SK-N-SH (cell line): ENCODE measurements at regions not wholly inside any gene's neighbourhood (a gene's known extent, or its start where the extent isn't known, plus 50 kb on each side); places are given as distances from the start of the nearest gene placed in this dataset.

Experiments used
- CTCF ChIA-PET: fragments of 300-600, 350-600 bp; formaldehyde crosslinking; extraction: SDS; loops from one replicate; lab custom pipeline; 2021; lab: Yijun Ruan, JAX
- POLR2A ChIA-PET: fragments of 350-600 bp; sonication (Branson Sonifier 250); formaldehyde crosslinking; extraction: SDS; loops from one replicate; lab custom pipeline; 2020; ENCODE audit warnings: antibody characterized with exemption, inconsistent platforms; lab: Yijun Ruan, JAX
- DNase-seq: peaks from one replicate; pipeline ENCODE4 v3.0.0; 2012
- H2AFZ ChIP-seq: fragments of 200-600 bp; sonication (generic); 2 replicates; pipeline ENCODE4 v1.8.1; 2016; ENCODE audit warnings: antibody characterized with exemption, mild to moderate bottlenecking, low read depth
- H3F3A ChIP-seq: fragments of 200-600 bp; sonication (generic); replicated peaks from 2 replicates; pipeline ENCODE3; 2016; ENCODE audit warnings: antibody characterized with exemption, mild to moderate bottlenecking; ENCODE audit not compliant: insufficient read depth
- H3K27ac ChIP-seq, 2 experiments: fragments of 200-500 bp in 1 of 2; fragments of 200-600 bp in 1 of 2; sonication (Bioruptor generic) in 1 of 2; sonication (generic), shearing (Covaris generic) in 1 of 2; 2 replicates each; pipeline versions ENCODE4 v1.5.1 to v1.6.1; 2014 to 2016; ENCODE audit warnings: low read depth in 2 of 2, inconsistent platforms in 1 of 2, low read length in 1 of 2, mild to moderate bottlenecking in 1 of 2, mixed read lengths in 1 of 2
- H3K27me3 ChIP-seq: fragments of 200-600 bp; sonication (generic), shearing (Covaris generic); 2 replicates; pipeline ENCODE4 v1.6.1; 2016; ENCODE audit warnings: mixed run types; ENCODE audit not compliant: insufficient read depth
- H3K36me3 ChIP-seq, 2 experiments: fragments of 200-500 bp in 1 of 2; fragments of 200-600 bp in 1 of 2; sonication (Bioruptor generic) in 1 of 2; sonication (generic) in 1 of 2; replicated peaks in 1 of 2; 2 replicates each; pipeline versions ENCODE3 to v1.5.1; 2014 to 2016; ENCODE audit warnings: low read length in 1 of 2, mild to moderate bottlenecking in 1 of 2; ENCODE audit not compliant: insufficient read depth in 2 of 2, control insufficient read depth in 1 of 2
- H3K4me1 ChIP-seq, 2 experiments: fragments of 200-500 bp in 1 of 2; fragments of 200-600 bp in 1 of 2; sonication (Bioruptor generic) in 1 of 2; sonication (generic), shearing (Covaris generic) in 1 of 2; 2 replicates each; pipeline versions ENCODE4 v1.5.1 to v1.6.1; 2014 to 2016; ENCODE audit warnings: low read depth in 1 of 2, low read length in 1 of 2, mixed run types in 1 of 2; ENCODE audit not compliant: insufficient read depth in 2 of 2, control insufficient read depth in 1 of 2
- H3K4me2 ChIP-seq: fragments of 200-600 bp; sonication (generic), shearing (Covaris generic); 2 replicates; pipeline ENCODE4 v1.6.1; 2017; ENCODE audit warnings: mixed run types
- H3K4me3 ChIP-seq, 2 experiments: fragments of 200-500 bp in 1 of 2; fragments of 200-600 bp in 1 of 2; sonication (Bioruptor generic) in 1 of 2; sonication (generic), shearing (Covaris generic) in 1 of 2; 2 replicates each; pipeline versions ENCODE4 v1.5.1 to v1.8.1; 2014 to 2016; ENCODE audit warnings: low read depth in 2 of 2, inconsistent platforms in 1 of 2, low read length in 1 of 2, mild to moderate bottlenecking in 1 of 2, mixed read lengths in 1 of 2, moderate library complexity in 1 of 2
- H3K79me2 ChIP-seq: fragments of 200-600 bp; sonication (generic); 2 replicates; pipeline ENCODE4 v1.8.1; 2017; ENCODE audit warnings: mild to moderate bottlenecking; ENCODE audit not compliant: insufficient read depth
- H3K9ac ChIP-seq: fragments of 200-600 bp; sonication (generic); 2 replicates; pipeline ENCODE4 v1.6.1; 2017; ENCODE audit warnings: mixed run types
- H3K9me2 ChIP-seq: fragments of 200-600 bp; sonication (generic); 2 replicates; pipeline ENCODE4 v1.6.1; 2017; ENCODE audit warnings: mixed run types
- H3K9me3 ChIP-seq: fragments of 200-600 bp; sonication (generic); 2 replicates; pipeline ENCODE4 v1.6.1; 2017; ENCODE audit warnings: mixed run types, mild to moderate bottlenecking, moderate library complexity
- H4K20me1 ChIP-seq: fragments of 200-600 bp; sonication (generic); 2 replicates; pipeline ENCODE4 v1.6.1; 2017; ENCODE audit warnings: mild to moderate bottlenecking, mixed run types; ENCODE audit not compliant: insufficient read depth
- CHD2 ChIP-seq: fragments of 150-350 bp; IDR thresholded peaks from 2 replicates; pipeline ENCODE4 v1.6.1; 2018; ENCODE audit warnings: low read length; ENCODE audit not compliant: partially characterized antibody
- EP300 ChIP-seq, 2 experiments: IDR thresholded peaks; 2 replicates each; pipeline versions ENCODE4 v1.4.0 to v1.6.1; 2012; ENCODE audit warnings: borderline replicate concordance in 1 of 2, low read depth in 1 of 2, low read length in 1 of 2
- EZH2phosphoT487 ChIP-seq: fragments of 200-600 bp; sonication (generic); IDR thresholded peaks from 2 replicates; pipeline ENCODE4 v1.6.1; 2017; ENCODE audit warnings: low read depth, mixed run types, mild to moderate bottlenecking, antibody characterized with exemption, moderate library complexity, borderline replicate concordance
- FOSL2 ChIP-seq: IDR thresholded peaks from 2 replicates; pipeline ENCODE4 v1.4.0; 2012; ENCODE audit warnings: low read depth, mild to moderate bottlenecking, moderate library complexity, borderline replicate concordance
- FOXJ3 ChIP-seq: sonication (generic); formaldehyde crosslinking; IDR thresholded peaks from 2 replicates; pipeline ENCODE4 v1.5.1; 2020; ENCODE audit warnings: mild to moderate bottlenecking, missing genetic modification reagents
- GABPA ChIP-seq: IDR thresholded peaks from 2 replicates; pipeline ENCODE4 v1.4.0; 2012; ENCODE audit warnings: low read depth, mild to moderate bottlenecking
- GATA2 ChIP-seq: sonication (generic); formaldehyde crosslinking; IDR thresholded peaks from 2 replicates; pipeline ENCODE4 v1.5.0; 2020; ENCODE audit warnings: mild to moderate bottlenecking, missing genetic modification reagents
- MEF2A ChIP-seq: IDR thresholded peaks from 2 replicates; pipeline ENCODE4 v1.4.0; 2012; ENCODE audit warnings: low read depth, borderline replicate concordance
- NRF1 ChIP-seq: IDR thresholded peaks from 2 replicates; pipeline ENCODE4 v1.6.1; 2012; ENCODE audit warnings: low read depth, mild to moderate bottlenecking, low read length
- POLR2AphosphoS5 ChIP-seq: IDR thresholded peaks from 2 replicates; pipeline ENCODE4 v1.6.1; 2012; ENCODE audit warnings: low read depth, low read length
- RAD21 ChIP-seq: IDR thresholded peaks from 2 replicates; pipeline ENCODE4 v1.6.1; 2012; ENCODE audit warnings: mild to moderate bottlenecking, low read length
- RFX5 ChIP-seq: IDR thresholded peaks from 2 replicates; pipeline ENCODE4 v1.6.1; 2012; ENCODE audit warnings: mild to moderate bottlenecking, improper control_type of control experiment, low read length
- SMC3 ChIP-seq: IDR thresholded peaks from 2 replicates; pipeline ENCODE4 v1.6.1; 2012; ENCODE audit warnings: low read depth, low read length, improper control_type of control experiment
- TAF1 ChIP-seq: IDR thresholded peaks from 2 replicates; pipeline ENCODE4 v1.6.1; 2012; ENCODE audit warnings: low read depth, mild to moderate bottlenecking, low read length, moderate library complexity, borderline replicate concordance
- TCF12 ChIP-seq: IDR thresholded peaks from 2 replicates; pipeline ENCODE4 v1.4.0; 2012
- TEAD4 ChIP-seq: IDR thresholded peaks from 2 replicates; pipeline ENCODE4 v1.4.0; 2012; ENCODE audit warnings: mild to moderate bottlenecking, borderline replicate concordance; ENCODE audit not compliant: insufficient read depth
- WGBS: methylation state at CpG from one replicate; pipeline ENCODE4 v1.1.6; 2017; ENCODE audit warnings: low lambda C conversion rate; 5-methylcytosine and 5-hydroxymethylcytosine counted together
- TF ChIP-seq, protein P1 (sequence below): IDR thresholded peaks from 2 replicates; pipeline ENCODE4 v1.4.0; 2012; ENCODE audit warnings: low read depth
- TF ChIP-seq, protein P2 (sequence below): IDR thresholded peaks from 2 replicates; pipeline ENCODE4; 2012
- TF ChIP-seq, protein P3 (sequence below): fragments of 150-350 bp; IDR thresholded peaks from 2 replicates; pipeline ENCODE4 v1.6.1; 2017; ENCODE audit warnings: antibody characterized with exemption, low read length, low read depth, borderline replicate concordance
- TF ChIP-seq, protein P4 (sequence below): fragments of 200-600 bp; sonication (generic); IDR thresholded peaks from 2 replicates; pipeline ENCODE4 v1.6.1; 2017; ENCODE audit warnings: antibody characterized with exemption, mild to moderate bottlenecking, moderate library complexity

DNA sequence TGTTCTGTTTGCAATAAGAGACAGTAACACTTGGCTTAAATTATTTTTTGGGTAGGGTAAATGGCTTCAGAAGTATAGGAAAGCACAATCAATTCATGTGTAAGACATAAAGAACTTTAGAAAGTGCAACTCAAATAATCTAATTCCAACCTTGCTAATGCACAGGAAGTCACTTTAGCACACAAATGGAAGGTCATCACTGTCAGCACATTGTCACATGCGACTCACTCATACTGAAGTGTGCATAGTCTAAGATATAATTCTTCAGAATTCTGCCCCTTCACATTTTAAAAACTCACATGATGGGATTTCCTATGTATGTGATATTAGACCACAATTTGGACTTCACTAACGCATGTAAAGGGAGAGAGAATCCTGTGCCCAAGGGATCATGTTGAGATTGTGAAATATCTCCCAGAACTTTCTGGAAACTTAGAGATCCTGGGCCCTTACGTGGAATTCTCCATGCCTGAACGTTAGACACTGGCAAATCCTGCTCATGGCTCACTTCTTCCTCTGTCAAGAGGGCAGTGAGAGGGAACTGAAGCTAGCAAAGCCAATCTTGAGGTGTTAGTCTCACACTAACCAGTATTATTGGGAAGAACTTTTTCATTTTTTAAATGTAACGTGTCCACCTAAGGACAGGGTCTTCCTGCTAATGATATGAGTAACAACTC lies 403.2 kb upstream of the PTGER4 start:
- Histone ChIP-seq H3K4me2 (no peak overlapping the region), H3K9me3 (no peaks in the 10 kb centered on the region), H3K79me2 (no peaks in the 10 kb centered on the region), H3K36me3 (no peaks in the 10 kb centered on the region), H3K27ac (no peak overlapping the region), H3K9me2 (no peaks in the 10 kb centered on the region), H3K4me1 (no peaks in the 10 kb centered on the region), H3K27me3 (no peaks in the 10 kb centered on the region; the same call in 1 of the 2 replicates), H3F3A (no peaks in the 10 kb centered on the region), H4K20me1 (no peaks in the 10 kb centered on the region), H3K9ac (no peak overlapping the region), H2AFZ (no peak overlapping the region), H3K4me3 (no peak overlapping the region)
- DNase-seq = no peak
- ChIA-PET POLR2A (no interaction called here), CTCF (no interaction called here)
- no peak for TF ChIP-seq MEF2A
- TF ChIP-seq, protein P1, sequence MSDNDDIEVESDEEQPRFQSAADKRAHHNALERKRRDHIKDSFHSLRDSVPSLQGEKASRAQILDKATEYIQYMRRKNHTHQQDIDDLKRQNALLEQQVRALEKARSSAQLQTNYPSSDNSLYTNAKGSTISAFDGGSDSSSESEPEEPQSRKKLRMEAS = no peak
- TF ChIP-seq GABPA = no peak
- no peak for TF ChIP-seq TEAD4
- no peak for TF ChIP-seq SMC3
- TF ChIP-seq TAF1 = no peak
- no peak for TF ChIP-seq NRF1
- TF ChIP-seq, protein P2, sequence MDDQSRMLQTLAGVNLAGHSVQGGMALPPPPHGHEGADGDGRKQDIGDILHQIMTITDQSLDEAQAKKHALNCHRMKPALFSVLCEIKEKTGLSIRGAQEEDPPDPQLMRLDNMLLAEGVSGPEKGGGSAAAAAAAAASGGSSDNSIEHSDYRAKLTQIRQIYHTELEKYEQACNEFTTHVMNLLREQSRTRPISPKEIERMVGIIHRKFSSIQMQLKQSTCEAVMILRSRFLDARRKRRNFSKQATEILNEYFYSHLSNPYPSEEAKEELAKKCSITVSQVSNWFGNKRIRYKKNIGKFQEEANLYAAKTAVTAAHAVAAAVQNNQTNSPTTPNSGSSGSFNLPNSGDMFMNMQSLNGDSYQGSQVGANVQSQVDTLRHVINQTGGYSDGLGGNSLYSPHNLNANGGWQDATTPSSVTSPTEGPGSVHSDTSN = no peak
- no peak for TF ChIP-seq CHD2
- no peak for TF ChIP-seq RFX5
- TF ChIP-seq, protein P3, sequence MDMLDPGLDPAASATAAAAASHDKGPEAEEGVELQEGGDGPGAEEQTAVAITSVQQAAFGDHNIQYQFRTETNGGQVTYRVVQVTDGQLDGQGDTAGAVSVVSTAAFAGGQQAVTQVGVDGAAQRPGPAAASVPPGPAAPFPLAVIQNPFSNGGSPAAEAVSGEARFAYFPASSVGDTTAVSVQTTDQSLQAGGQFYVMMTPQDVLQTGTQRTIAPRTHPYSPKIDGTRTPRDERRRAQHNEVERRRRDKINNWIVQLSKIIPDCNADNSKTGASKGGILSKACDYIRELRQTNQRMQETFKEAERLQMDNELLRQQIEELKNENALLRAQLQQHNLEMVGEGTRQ = no peak
- TF ChIP-seq, protein P4, sequence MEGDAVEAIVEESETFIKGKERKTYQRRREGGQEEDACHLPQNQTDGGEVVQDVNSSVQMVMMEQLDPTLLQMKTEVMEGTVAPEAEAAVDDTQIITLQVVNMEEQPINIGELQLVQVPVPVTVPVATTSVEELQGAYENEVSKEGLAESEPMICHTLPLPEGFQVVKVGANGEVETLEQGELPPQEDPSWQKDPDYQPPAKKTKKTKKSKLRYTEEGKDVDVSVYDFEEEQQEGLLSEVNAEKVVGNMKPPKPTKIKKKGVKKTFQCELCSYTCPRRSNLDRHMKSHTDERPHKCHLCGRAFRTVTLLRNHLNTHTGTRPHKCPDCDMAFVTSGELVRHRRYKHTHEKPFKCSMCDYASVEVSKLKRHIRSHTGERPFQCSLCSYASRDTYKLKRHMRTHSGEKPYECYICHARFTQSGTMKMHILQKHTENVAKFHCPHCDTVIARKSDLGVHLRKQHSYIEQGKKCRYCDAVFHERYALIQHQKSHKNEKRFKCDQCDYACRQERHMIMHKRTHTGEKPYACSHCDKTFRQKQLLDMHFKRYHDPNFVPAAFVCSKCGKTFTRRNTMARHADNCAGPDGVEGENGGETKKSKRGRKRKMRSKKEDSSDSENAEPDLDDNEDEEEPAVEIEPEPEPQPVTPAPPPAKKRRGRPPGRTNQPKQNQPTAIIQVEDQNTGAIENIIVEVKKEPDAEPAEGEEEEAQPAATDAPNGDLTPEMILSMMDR = no peak
- WGBS = 8% methylated on average over 5 of the region's 5 CpGs

DNA sequence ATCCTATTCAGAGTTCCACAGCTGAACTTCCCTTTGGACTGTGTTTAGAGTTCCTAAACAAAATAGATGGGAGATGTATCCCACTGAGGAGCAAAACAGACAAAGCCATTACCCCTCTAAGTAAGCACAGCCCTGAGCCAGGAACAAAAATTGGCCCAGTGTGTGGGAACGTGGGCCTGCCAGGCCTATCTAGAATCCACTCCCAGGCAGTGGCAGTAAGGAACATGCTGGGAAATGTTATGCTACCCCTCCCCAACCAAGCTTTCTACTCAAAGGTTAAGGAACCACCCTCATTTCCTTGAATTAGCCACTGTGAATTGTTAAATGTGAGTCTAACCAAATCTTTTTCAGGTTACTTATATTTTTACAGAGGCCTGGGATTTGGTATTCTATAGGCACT lies 405.1 kb upstream of the PTGER4 start:
- H3K9me2 ChIP-seq = no peaks in the 10 kb centered on the region
- H3K4me3 ChIP-seq = no peak overlapping the region
- peaks cover 6% of the 10 kb centered on the region; the same call in 1 of the 2 replicates for H3K27me3 ChIP-seq
- no peak overlapping the region for H3K27ac ChIP-seq
- no peak overlapping the region for H2AFZ ChIP-seq
- H3K79me2 ChIP-seq = no peaks in the 10 kb centered on the region
- ChIA-PET CTCF (no interaction called here), POLR2A (no interaction called here)
- H3F3A ChIP-seq = no peaks in the 10 kb centered on the region
- H4K20me1 ChIP-seq = no peaks in the 10 kb centered on the region
- H3K36me3 ChIP-seq = no peaks in the 10 kb centered on the region
- no peaks in the 10 kb centered on the region for H3K4me1 ChIP-seq
- no peak overlapping the region for H3K9ac ChIP-seq
- H3K9me3 ChIP-seq = no peaks in the 10 kb centered on the region
- H3K4me2 ChIP-seq = no peak overlapping the region
- 0% methylated on average over 1 of the region's 1 CpG for WGBS
- DNase-seq = no peak
- TF ChIP-seq FOXJ3 (no peak), EZH2phosphoT487 (no peak), SMC3 (no peak), GABPA (no peak), EP300 (IDR thresholded peaks at IDR 0.05; ENCODE audit: borderline replicate concordance in 1 of 2, low read depth in 1 of 2, low read length in 1 of 2) (no peak), TCF12 (no peak), FOSL2 (no peak), RAD21 (no peak), CHD2 (no peak), TEAD4 (no peak), POLR2AphosphoS5 (no peak), GATA2 (CRISPR knock-in tag) (no peak)
- TF ChIP-seq, protein P4 = no peak
- TF ChIP-seq, protein P3 = no peak
